ENCODE measurements at regions not wholly inside any gene's neighbourhood (a gene's known extent, or its start where the extent isn't known, plus 50 kb on each side); places are given as distances from the start of the nearest gene placed in this dataset.
"Not testable (repeated sequence)": the region's sequence is repeated elsewhere in the genome, so short reads cannot be mapped to it uniquely, and the experiment has no call there.

DNA sequence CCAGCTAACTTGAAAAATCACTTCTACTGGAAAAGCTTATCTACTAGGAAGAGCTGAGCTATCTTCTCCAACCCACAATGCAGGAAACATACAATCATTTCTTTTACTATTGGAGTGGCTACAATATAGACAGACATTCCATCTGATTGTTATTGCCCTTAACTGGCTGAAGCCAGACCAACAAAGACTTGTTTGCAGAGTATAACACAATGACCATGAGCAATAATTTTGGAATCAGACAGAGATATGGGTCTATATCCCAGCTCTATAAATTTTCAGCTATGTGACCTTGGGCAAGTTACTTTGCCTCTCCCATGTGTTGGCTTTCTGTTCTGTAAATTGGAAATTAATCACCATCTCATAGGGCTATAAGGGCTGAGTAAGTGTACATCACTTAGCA lies 244.7 kb upstream of the SLC30A5 start:
- no peak for DNase-seq

DNA sequence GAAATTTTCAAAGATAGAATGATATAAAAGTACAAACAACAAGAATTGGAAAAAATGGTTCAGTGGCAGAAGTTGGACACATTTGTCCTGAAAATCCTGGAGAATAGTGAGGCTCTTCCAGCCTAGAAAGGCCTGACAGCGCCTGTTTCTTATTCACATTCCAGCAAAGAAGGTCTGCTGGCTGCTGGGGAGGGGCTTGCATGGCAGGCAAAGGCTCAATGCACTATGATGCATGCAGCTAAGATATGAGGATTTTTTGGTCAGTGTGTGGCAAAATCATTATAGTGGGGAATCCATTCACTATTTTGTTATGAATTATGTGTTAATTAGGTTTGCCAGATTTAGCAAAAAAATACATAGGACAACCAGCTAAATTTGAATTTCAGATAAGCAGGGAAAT lies 243.9 kb upstream of the SLC30A5 start:
- DNase-seq, result no peak

- no peak for DNase-seq
These were observed 232.7 kb upstream of the SLC30A5 start for GRCh38 chr5:68861099-68861498.

- DNase-seq, result no peak
These were observed 231.3 kb upstream of the SLC30A5 start for GRCh38 chr5:68862560-68862959.

GRCh38 chr5:68865192-68865591 lies 228.6 kb upstream of the SLC30A5 start:
- not testable (repeated sequence) for DNase-seq

GRCh38 chr5:68872088-68872839 lies 221.6 kb upstream of the SLC30A5 start:
- no peak for DNase-seq

DNA sequence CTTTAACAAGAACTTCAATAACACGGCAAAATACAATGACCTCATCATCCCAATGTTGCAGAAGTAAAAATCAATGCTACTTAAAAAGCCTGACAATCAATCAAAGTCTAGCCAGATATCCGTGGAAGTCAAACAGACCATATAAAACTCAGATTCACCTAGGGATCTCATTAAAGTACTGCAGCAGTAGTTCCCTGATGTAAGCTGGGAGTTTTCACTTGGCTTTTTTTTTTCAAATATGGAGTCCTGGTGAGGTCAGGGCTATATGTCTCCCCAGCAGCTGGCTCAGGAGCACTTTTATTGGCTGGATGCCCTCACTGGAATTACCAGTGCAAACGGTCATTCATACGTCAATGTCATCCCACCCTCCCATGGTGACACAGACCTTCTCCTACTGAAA lies 220.6 kb upstream of the SLC30A5 start:
- no peak for DNase-seq

GRCh38 chr5:68875351-68875750 lies 218.5 kb upstream of the SLC30A5 start:
- no peak for DNase-seq

DNA sequence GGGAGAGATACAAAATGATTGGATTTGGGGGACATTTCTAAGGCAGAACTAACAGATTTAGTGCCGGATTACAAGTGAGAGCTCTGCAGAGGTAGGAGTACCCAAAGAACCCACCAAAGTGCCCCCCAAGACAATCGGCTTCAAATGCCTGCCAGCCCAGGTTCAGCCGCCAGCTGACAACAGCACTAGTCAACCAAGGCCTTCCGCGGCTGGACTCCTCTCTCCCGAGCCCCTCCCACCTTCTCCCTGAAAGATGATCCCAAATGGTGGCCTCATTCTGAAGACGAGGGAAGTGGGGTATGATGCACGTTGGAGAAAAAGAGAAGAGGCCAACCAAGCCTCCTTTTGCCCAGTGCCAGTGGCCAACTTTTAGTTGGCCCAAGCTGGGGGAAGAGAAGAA lies 210.4 kb upstream of the SLC30A5 start:
- no peak for DNase-seq

DNA sequence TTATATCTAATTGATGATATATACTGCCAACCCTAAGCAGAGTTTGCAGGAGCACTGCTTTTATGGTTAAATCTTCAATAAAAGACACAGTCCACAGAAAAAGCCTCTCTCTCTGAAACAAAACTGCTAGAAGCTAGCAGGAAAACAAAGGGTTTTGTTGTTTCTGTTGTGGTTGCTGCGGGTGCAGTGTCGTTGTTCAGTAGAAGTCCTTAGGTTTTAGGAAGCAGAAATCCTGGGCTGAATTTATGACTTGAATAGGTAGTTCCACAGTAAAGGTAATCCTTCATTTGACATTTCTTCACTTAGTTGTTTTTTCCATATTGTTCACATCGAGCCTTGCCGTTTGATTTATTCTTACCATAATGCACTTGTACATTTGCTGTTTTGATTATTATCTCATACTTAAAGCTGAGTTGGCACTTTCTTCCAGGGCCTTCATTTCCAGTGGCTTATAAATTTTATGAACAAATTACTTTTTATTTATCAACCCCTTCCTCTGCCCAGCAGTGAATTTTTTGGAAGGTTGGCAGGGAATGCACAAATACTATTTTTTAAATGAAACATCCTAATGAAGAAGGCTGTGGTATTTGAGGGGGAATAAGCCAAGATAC lies 209.6 kb upstream of the SLC30A5 start:
- peak in 6 of 51 donors; percentile 1 to 47 (median 2) for DNase-seq

GRCh38 chr5:68884883-68885282 lies 208.9 kb upstream of the SLC30A5 start:
- peak in 1 of 51 donors; percentile 22 for DNase-seq

- no peak for DNase-seq
These were observed 207.0 kb upstream of the SLC30A5 start for GRCh38 chr5:68886814-68887213.

GRCh38 chr5:68891718-68892117 lies 202.1 kb upstream of the SLC30A5 start:
- no peak for DNase-seq

DNA sequence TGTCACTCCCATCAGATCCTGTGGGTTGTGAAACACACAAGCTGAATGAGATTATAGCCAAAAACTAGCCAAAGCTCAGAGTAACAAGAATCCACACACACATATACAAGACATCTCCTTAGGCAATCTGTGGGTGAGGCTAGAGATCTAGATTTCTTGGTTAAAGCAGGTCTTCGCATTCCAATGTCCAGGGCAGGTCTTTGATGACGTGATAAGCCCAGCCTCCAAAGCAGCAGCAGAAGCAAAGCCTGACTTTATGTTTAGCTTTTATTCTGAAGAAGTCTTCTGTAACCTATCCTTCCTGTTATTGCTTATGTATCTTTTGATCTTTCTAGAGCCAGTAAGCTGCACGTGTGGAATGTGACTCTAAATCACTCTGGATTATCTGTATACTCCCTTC lies 199.1 kb upstream of the SLC30A5 start:
- DNase-seq, result no peak

DNA sequence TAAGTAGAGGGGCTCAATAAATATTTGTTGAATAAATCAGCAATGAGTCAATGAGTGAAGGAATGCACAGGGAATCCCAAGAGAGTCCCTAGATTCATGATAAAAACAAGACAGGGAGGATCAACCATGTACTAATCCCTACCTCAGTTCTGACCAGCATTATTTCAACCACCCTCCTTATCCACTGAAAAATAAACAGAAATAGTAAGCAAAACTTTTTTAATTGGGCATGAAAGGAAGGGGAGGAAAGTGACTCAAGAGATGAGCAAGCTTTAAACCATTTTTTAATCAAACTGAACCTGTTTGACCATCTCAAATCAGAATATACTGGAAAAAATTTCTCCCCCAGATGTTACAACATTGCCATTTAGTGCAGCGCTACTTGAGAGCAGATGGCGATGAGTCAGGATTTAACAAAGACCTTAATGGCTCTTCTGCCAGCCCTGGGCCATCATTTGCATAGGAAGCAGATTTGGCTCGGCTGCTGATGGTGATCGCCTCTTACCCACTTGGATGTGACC lies 194.8 kb upstream of the SLC30A5 start:
- peak in 9 of 51 donors; percentile 0 to 10 (median 5) for DNase-seq

GRCh38 chr5:68911840-68912690 lies 181.7 kb upstream of the SLC30A5 start:
- DNase-seq, result no peak

GRCh38 chr5:68915079-68915478 lies 178.7 kb upstream of the SLC30A5 start:
- no peak for DNase-seq

- DNase-seq, result no peak
These were observed 175.5 kb upstream of the SLC30A5 start for GRCh38 chr5:68918306-68918705.

DNA sequence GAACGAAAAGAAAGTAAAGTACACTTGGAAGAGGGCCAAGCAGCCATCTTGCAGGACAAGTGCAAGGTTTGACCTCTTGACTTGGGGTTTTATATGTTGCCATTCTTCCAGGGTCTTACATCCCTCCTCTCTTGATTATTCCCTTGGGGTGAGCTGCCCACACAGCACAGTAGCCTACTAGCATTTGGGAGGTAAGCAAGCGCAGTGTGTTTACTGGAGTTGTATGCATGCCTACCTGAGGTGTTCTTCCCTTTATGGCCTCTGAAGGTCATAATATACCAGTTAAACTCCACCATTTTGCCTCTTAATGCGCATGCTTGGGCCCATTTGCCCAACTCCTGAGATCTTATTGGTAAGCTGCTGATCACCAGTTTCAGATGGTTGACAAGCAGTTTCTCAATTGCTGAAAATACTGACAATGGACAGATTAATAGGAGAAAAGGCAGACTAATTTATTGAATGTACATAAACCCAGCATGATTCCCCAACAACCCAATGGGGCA lies 173.8 kb upstream of the SLC30A5 start:
- no peak for DNase-seq

- no peak for DNase-seq
These were observed 172.9 kb upstream of the SLC30A5 start for GRCh38 chr5:68920888-68921287.

DNA sequence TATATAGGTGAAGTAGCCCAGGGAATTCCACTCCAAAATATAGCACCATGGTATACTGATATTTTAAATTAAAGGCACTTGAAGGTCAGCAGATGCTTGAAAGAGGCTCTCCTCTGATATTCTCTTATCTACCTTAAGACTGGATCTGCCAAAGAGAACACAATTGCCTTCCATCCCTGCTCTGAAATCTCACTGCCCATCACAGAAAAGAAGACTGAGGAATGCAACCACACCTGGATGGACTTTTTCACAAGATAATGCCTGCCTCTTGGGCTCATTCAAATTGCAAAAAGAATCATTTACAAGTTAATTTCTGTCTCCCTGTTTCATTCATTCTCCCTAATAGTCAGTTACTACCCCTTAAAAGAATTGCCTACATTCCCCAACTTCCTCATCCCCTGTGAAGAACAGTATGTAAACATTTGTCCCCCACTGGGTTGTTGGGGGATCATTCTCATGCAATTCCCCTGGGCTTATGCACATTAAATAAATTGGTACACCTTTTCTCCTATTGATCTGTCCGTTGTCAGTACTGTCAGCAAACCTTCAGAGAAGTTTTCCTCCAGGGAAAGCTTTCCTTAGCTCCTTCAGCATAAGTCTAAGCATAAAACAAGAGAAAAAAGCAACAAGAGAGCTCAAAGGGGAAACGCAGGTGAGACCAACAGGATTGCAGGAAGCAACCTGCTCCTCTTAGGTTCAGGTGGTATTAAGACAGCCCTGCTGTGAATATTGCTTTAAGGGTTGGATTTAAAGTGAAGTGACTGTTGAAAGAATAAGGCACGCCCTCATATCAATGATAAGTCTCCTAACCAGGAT lies 171.4 kb upstream of the SLC30A5 start:
- no peak for DNase-seq

Measured in hypothalamus (tissue), 51 donors.